GM20431 (cell line): ENCODE measurements at regions not wholly inside any gene's neighbourhood (a gene's known extent, or its start where the extent isn't known, plus 50 kb on each side); places are given as distances from the start of the nearest gene placed in this dataset.
"Not testable (repeated sequence)": the region's sequence is repeated elsewhere in the genome, so short reads cannot be mapped to it uniquely, and the experiment has no call there.

Experiments
- in situ Hi-C: fragments of 300-500 bp; cut with MseI, MboI; formaldehyde crosslinking; loops from one replicate; pipeline ENCODE4 v1.15.0; 2020; ENCODE audit warnings: low sequenced_read_pairs; ENCODE audit not compliant: unreplicated experiment

DNA sequence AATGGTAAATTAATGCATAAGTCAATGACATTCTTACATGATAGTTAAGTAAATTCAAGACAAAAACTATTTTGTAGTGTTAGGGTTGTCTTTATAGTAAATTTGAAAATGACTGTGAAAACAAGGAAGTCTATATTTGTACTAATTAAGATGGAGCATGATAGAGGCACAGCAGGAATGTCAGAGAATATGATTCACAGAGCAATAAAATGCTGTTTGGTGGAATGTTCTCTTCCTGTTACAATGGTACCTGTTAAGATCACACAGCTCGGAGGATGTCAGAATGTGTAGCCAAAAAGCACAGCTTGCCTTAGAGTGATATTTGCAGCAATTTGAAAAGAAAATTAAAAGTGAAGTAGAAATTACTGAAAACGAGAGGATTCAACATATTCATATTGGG lies 2339.7 kb upstream of the RAG2 start:
- in situ Hi-C loops: no loop called here

DNA sequence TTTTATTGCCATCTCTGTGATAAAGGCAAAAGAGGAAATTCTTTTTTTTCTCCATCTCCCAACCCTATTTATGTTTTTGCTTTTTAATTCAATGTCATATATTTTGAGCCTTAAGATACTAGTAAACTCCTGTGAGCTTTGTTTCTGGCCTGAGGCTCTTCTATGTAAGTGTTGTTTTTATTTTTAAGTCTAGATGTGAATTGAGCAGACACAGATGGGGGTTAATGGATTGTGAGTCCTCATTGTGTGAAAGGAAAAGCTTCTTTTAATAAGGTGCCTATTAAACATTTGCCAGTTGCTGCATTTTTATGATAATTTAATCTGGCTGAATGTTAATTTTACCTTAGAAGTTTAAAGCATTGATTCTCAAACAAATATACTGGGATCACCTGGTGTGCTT lies 2337.9 kb upstream of the RAG2 start:
- in situ Hi-C loops: no loop called here

DNA sequence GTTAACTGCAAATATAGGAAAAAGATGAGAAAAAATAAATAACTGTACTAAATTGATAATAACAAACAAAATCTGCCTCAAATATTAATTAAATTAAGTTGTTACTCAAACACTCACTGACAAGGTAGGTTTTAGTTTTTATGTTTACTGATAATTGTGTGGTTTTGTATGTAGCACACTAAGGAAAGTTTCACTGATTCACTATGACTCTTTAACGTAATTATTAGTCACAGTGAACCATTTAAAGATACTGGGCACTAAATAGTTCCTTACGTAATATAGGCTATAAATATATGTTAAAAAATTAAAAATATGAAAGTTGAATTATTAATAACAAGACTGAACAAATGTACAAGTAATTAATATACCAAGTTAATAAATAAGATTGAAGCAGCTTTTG lies 2330.0 kb upstream of the RAG2 start:
- in situ Hi-C loops: no loop called here

DNA sequence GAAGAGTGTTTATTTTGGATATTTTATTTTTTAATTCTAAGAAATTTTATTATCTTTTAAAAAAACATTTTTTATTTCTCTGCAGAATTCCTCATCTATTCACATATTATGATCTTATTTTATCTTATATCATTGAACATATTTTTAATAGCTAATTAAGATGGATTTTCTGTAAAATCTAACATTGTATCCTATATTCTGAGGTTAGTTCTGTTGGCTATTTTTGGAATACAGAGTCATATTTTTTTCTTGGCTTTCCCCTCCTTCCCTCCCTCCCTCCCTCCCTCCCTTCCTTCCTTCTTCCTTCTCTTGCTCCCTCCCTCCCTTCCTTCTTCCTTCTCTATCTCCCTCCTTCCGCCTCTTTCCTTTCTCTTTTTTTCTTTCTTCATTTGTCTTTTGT lies 2326.6 kb upstream of the RAG2 start:
- in situ Hi-C loops: no loop called here

GRCh38 chr11:38900211-38900610 lies 2302.2 kb upstream of the RAG2 start:
- in situ Hi-C loops: no loop called here

- in situ Hi-C loops: not testable (repeated sequence)
Observed at GRCh38 chr11:38894201-38894600, 2296.2 kb upstream of the RAG2 start.

DNA sequence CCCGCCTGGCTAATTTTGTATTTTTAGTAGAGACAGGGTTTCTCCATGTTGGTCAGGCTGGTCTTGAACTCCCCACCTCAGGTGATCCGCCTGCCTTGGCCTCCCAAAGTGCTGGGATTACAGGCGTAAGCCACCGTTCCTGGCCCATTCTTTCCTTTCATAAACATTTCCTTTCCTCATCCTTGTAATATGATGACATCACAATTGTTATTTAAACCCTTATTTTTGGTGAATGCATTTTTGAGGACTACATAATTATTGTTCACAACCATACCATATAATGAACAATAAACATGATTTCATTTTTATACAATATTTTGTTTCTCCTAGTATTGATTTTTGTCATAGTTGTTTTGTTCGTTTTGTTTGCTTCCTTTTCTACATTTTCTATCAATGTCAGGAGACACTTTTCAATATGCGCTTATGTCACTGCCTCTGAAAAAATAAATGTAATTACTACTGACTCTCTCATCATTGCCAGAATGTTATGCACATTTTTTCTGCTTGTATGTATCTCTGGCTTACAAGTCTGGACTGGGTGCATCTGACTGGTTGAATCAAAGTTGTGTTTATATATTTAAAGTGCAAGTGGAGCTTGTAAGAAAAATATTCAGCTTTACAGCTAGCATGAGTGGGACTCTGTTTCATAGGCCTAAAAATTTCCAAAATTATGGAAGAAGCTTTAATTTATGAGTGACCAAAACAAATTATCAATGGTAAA lies 2286.3 kb upstream of the RAG2 start:
- in situ Hi-C loops: no loop called here

GRCh38 chr11:38867338-38867737 lies 2269.3 kb upstream of the RAG2 start:
- in situ Hi-C loops: no loop called here

DNA sequence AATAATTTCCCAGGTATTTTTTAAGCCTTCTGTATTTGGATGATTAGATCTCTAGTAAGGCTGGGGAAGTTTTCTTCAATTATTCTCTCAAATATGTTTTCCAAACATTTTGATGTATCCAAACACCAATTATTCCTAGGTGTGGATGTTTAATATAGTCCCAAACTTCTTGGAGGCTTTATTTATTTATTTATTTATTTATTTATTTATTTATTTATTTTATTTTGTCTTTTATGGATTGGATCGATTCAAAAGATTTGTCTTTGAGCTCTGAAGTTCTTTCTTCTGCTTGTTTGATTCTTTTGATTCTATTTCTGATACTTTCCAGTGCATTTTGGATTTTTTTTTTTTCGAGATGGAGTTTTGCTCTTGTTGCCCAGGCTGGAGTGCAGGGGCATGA lies 2267.9 kb upstream of the RAG2 start:
- in situ Hi-C loops: no loop called here

GRCh38 chr11:38842991-38843390 lies 2245.0 kb upstream of the RAG2 start:
- in situ Hi-C loops: no loop called here

DNA sequence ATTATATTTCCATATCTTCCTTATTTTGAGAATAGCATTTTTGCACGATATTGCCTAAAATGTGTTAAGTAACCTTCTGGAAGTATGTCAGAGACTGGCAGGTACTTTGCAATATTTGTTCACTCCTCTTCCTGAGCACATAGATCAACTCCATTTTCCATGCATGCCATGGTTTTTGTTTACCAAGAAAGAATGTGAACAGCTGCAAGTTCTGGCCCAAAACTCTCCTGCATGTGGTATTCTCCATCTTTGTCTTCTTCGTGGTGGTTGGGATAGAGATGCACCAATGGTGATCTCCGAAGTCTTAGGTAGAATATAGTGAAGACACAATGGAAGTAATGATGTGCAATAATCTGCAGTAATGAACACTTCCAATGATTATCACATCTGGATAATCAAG lies 2241.0 kb upstream of the RAG2 start:
- in situ Hi-C loops: no loop called here

DNA sequence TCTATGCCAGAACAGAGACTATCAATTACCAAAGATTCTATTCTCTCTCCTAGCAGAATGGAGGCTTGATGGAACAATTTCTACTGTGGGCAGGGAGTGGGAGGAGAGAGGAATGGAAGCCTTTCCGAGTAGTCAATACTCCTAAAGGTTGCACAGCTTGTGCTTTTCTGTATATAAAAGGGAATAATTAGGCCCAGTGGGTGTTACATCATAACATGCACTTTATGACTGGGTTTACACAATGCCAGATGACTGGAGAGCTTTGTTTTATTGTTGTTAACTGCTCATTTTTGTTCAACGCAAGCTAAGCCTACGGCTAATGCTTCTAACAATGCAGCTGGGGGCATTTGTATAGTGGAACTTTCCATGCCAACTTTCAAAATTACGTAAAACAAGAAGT lies 2237.9 kb upstream of the RAG2 start:
- in situ Hi-C loops: no loop called here

GRCh38 chr11:38824573-38824972 lies 2226.5 kb upstream of the RAG2 start:
- in situ Hi-C loops: no loop called here

DNA sequence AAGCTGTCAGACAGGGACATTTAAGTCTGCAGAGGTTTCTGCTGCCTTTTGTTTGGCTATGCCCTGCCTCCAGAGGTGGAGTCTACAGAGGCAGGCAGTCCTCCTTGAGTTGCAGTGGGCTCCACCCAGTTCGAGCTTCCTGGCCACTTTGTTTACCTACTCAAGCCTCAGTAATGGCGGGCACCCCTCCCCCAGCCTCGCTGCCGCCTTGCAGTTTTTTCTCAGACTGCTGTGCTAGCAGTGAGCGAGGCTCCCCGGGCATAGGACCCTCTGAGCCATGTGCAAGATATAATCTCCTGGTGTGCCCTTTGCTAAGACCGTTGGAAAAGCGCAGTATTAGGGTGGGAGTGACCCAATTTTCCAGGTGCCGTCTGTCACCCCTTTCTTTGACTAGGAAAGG lies 2223.8 kb upstream of the RAG2 start:
- in situ Hi-C loops: not testable (repeated sequence)

- in situ Hi-C loops: no loop called here
Observed at GRCh38 chr11:38819981-38820380, 2221.9 kb upstream of the RAG2 start.

GRCh38 chr11:38818720-38819119 lies 2220.7 kb upstream of the RAG2 start:
- in situ Hi-C loops: no loop called here

- in situ Hi-C loops: no loop called here
Observed at GRCh38 chr11:38814670-38815069, 2216.6 kb upstream of the RAG2 start.

- in situ Hi-C loops: no loop called here
Observed at GRCh38 chr11:38809521-38809920, 2211.5 kb upstream of the RAG2 start.

- in situ Hi-C loops: no loop called here
Observed at GRCh38 chr11:38796281-38796680, 2198.2 kb upstream of the RAG2 start.

GRCh38 chr11:38795027-38795426 lies 2197.0 kb upstream of the RAG2 start:
- in situ Hi-C loops: no loop called here

GRCh38 chr11:38791346-38791961 lies 2193.4 kb upstream of the RAG2 start:
- in situ Hi-C loops: no loop called here

- in situ Hi-C loops: no loop called here
Observed at GRCh38 chr11:38788561-38788960, 2190.5 kb upstream of the RAG2 start.
